ENCODE measurements at regions not wholly inside any gene's neighbourhood (a gene's known extent, or its start where the extent isn't known, plus 50 kb on each side); places are given as distances from the start of the nearest gene placed in this dataset.
"Not testable (repeated sequence)": the region's sequence is repeated elsewhere in the genome, so short reads cannot be mapped to it uniquely, and the experiment has no call there.

DNA sequence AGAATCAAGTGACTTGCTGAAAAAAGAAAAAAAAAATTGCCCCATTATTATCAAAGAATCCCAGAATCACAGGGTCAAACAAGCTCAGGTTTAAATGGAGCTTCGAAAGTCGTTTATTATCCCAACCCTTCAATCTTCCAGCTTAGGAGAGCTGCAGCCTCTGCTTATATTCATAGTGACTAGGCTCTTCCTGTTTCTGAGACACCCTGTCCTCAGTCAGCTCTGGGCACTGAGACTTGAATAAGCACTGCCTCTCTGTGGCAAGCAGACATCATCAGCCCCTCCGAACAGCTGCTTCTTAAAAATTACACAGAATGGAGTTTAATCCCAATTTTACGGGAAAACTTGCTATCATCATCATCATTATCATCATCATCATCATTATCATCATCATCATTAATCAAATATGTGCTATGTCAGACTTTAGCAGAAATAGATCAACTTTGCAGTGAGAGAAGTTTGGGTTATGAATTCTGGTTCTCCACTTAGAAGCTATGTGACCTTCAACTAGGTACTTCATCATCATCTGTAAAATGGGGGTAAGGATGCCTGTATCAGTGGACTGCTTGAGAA is 614.0 kb upstream of the SYNCRIP start:
- no peak for DNase-seq

DNA sequence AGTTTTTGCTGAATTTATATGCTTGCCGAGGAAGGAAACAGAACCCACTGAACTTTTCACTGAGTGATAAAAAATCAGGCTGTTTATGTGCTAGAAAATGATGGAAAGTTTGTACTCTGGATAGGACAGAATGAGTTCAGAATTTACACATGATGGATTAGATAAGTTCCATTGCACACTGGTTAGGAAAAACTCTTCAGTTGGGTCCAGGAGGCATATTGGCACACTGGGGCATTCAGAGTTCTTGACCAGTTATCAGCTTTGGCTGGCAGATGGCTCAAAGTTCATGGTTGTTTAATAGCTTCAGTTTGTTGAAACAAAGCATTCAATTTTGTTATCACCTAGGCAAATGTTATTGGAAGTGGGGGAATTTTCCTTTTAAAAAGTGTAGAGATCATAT is 613.3 kb upstream of the SYNCRIP start:
- DNase-seq: no peak

DNA sequence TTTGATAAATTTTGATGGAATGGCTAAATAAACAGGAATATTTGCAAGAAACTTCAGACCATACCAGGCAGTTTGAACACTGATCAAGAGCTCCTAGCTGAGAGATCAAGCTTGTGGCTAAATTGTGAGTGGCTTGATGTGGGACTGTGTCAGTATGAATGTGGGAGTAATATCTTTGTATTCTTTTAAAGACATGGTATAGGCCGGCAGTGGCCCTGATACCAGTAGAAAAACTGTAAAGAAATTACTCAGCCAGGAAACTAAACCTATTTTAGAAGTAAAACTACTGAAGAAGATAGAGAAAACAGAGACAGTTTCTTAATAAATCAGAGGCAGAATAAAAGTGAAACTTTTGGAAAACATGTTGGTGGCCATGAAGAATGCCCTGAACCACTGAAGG is 608.4 kb upstream of the SYNCRIP start:
- DNase-seq: no peak

DNA sequence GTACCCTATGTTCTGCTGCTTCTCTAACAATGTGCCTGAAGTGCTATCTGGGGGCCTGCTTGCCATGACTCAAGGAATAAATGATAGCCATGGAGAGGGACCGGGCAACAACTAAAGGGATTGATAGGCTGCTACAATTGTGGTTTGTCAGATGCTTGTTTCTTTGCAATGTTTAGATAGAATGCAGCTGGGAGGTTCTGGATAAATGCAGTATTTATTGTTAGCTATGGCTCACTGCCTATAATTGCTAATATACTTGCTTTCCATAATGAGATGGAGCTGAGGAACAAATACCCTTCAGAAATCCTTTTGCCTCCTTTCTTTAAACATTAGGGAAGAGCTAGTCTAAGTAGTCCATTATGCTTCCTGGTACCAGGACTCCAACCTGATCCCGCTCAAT is 575.2 kb upstream of the SYNCRIP start:
- no peak for DNase-seq

DNA sequence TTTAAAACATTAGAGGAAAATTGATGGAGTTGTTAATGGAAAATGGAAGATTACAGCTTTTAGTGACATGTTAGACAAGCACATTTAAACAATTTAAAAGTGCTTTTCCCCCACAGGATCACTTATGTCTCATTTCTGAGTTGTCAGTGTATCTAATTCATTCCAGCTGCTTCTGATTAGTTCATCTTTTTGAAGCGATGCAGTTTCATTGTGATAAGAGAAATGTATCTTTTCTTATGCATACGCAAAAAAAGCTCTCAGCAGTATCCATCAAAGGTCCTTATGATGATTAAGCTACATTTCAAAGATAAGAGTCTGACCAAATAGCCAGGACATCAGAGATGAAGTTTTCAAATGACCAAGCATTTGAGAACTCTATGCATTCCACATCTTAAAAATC is 572.6 kb upstream of the SYNCRIP start:
- DNase-seq: no peak

DNA sequence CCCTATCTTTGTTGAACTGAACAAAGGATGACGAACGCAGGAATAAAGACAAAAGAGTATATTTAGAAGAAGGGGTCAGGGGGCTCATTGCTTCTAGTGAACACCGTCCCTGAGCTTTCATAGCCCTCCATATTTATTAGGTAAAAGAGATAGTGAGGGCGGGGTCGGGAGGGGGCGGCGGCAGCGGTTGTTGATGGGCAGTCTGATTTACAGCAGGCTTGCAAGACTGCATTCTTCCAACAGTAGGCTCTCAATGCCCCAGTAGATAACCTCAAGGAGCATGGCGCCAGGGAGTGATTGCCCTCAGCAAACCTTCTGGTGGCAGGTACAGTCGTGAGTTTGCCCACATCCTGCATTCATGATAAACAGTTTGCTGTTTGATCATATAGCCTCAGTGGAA is 563.3 kb upstream of the SYNCRIP start:
- no peak for DNase-seq

DNA sequence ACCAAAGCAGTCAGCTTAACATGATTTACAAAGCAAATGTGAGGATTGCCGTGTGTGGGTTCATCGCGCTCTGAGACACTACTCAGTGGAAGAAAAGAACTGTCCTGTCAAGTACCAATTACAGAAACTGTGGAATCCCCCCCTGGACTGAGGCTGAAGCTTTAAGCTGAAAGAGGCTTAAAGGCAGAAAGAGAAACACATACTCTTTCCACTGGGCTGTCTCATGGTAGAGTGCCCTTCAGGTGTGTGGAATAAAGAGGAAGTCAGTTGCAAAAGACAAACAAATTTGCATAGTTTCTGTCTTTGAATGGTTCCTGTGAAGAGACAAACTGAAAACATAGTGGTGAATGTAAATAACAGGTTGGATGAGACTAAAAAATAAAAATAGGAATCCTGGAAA is 560.4 kb upstream of the SYNCRIP start:
- no peak for DNase-seq

DNA sequence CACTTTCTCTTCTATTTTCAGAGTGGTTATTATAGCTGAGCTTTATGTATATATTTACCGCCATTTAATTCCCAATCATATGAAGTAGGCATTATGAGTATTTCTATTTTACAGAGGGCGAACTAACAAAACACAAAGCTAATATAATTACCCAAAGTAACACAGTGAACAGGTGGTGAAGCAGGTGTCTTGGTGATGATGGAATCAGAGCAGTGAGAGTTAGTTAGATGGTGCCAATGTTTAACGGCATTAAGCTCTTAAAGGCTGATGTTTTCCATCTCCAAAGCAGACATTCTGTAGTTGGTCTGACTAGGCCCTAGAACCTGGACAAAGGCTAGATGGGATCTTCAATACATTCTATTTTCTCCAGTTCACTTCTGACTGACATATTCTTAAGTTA is 551.1 kb upstream of the SYNCRIP start:
- DNase-seq: no peak

DNA sequence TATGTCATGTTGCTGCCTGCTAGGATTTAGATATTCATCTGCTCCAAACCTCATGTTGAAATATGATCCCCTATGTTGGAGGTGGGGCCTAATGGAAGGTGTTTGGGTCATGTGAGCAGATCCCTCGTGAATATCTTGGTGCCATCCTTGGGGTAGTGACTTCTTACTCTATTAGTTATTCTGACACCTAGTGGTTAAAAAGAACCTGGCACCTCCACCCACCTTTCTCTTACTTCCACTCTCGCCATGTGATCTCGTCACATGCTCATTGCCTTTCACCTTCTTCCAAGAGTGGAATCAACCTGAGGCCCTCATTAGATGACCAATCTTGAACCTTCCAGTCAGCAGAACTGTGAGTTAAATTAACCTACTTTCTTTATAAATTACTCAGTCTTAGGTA is 549.4 kb upstream of the SYNCRIP start:
- no peak for DNase-seq

DNA sequence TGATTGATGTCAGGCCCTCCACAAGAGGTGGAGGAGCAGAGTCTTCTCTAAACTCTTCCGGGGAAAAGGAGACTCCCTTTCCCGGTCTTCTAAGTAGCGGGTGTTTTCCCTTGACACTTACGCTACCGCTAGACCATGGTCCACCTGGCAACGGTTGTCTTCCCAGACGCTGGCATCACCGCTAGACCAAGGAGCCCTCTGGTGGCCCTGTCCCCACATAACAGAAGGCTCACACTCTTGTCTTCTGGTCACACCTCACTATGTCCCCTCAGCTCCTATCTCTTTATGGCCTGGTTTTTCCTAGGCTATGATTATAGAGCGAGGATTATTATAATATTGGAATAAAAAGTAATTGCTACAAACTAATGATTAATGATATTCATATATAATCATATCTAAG is 532.5 kb upstream of the SYNCRIP start:
- DNase-seq: not testable (repeated sequence)

DNA sequence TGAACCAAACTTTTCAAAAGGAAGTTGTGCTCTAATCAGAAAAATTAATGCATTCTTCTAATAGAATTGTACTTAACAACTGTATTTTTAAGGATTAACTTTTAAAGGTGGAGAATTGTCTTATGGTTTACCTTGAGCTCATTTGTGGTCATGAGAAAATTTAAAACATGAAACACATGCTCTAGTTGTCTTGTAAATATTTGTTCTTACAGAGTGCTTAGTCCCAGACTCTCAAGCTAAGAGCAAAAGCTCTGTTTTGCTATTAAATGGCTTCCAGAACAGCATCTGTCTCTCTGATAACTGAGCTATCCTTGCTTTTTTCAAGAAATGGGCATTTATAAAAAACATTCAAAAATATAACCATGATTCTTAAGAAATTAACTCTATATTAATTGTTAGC is 512.2 kb upstream of the SYNCRIP start:
- no peak for DNase-seq

DNA sequence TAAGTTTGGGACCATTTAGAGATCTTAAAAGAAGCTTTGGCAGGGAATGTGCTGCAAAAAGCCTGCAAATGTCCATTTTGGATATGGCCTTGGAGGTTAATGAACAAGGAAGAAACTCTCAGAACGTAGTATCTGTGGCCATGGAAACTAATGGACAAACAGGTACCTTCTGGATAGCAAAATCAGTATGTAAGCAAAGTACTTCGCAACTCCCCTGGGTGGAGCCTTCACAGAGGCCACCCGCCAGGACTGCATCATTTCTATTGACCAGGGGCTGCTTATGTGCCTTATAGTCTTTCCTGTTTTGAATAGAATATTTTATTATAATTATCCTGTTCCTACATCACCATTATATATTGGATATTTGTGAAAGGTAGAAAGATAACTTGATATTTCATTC is 510.8 kb upstream of the SYNCRIP start:
- no peak for DNase-seq

DNA sequence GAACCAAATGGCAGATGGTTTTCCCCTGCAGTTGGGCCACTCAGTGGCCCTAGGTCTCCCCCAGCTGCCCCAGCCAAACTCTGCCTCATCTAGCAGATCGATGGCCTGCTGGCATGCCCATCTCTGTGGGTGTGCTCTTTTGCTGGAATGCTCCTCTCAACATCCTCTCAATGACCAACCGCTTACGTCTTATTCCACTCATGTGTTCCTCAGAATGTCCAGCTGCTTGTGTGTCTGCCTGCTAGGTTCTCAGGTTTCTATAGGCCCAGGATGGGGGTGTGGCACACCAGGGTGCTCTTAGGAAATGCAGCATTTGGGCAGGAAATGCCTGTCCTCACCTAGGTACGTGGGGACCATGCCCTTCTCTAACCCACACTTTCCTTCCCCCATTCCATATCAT is 509.9 kb upstream of the SYNCRIP start:
- no peak for DNase-seq

DNA sequence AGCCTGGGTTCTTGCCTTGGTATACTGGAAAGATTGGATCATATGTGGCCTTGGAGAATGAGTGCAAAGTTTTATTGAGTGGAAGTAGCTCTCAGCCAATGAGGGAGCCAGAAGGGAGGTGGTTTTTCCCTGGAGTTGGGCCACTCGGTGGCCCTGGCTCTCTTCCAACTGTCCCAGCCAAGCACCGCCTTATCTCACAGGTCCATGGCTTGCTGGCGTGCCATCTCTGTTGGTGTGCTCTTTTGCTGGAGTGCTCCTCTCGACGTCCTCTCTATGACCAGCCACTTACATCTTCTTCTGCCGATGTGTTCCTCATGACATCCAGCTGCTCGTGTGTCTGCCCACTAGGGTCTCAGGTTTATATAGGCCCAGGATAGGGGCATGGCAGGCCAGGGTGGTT is 505.9 kb upstream of the SYNCRIP start:
- DNase-seq: no peak

DNA sequence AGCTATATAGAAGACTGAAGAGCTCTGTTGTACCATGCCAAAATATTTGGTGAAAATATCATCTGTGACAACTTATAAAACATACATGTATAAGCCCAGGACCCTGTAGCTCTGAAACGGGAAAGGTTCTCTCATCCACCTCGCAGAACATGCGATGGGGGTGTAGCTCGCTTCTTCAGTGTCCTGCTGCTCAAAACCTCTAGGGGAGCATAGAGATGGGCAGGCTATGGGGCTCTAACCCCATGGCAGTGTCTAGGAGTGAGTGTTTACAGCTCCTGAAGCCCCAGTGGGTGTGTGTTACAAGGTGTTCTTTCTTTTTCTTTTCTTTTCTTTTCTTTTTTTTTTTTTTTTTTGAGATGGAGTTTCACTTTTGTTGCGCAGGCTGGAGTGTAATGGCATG is 505.2 kb upstream of the SYNCRIP start:
- DNase-seq: no peak

DNA sequence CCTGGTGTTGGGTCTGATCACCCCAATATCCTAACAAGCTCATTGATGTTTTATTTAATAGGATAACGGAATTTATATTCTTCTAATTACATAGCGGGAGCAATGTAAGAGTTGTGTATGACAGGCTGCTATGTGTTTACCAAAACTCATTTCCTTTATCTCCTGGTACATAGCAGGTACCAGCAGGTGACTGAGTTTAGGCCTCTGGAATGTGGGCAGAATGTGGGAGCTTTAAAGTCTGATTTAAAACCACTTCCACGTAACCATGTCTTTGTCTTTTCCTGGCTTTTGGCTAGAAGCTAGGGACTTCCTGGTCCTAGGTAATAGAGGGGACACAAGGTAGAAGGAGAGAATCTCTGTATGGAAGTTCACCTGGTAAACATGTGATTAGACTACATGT is 504.6 kb upstream of the SYNCRIP start:
- DNase-seq: no peak

DNA sequence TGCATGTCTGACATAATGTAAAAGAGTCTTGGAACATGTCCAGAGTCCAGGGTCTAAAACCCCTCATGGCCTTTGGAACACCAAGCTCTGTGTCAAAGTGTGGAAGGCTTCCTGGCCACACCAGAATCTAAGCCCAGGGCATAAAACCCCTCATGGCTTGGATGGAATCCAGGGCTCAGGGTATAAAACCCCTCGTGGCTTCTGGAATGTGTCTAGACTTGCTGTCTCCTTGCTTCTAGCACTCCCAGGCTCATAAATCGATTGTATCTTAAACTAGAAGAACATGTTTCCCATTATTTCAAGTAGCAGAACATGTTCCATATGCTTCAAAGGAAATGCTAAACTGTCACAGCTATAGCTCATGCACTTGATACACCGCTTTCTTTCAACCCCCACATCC is 504.1 kb upstream of the SYNCRIP start:
- not testable (repeated sequence) for DNase-seq

DNA sequence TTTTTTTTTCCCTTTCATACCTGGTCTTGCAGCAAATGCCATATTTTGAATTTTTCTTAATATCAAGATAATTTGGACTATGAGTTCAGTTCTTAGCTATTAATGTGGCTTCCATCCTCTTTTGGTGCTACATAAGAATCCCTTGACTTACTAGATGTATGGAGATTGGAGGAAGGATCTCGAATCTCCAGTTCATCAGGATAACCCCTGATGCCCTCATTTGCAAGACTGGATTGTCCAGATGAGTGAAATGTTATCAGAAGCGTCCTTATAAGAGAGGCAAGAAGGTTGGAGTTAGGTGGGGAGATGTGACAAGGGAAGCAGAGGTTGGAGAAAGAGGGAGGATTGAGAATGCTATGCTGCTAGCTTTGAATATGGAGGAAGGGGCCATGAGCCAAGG is 499.6 kb upstream of the SYNCRIP start:
- DNase-seq: no peak

DNA sequence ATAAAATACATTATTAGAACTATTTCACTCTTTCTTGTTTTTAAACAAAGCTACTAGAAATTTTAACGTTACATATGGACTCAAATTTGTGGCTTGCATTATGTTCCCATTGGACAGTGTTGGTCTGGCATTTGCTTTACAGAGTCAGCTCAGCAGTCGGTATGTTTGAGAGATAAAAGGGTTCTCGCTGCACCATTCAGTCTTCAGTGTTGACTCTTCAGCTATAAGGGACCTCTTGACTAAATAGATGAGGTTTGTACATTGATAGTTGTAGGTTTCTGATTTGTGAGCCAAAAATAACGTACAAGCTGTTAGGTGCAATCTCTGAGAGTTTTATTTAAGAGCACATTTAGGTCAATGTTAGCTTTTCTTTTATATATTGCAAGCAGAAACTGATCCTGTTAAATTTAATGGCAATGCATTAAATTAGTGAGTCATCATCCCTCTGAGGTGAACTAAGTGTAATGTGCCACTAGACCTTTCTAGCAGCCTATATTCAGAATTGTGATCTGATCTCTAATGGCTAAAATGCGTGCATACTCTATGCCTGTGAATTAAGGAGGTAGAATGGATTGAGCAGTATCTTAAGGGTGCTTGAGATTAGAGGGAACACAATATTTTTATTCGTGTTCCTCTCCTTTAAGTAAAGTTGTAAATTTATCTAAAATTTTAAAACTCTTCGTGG is 485.6 kb upstream of the SYNCRIP start:
- no peak for DNase-seq

DNA sequence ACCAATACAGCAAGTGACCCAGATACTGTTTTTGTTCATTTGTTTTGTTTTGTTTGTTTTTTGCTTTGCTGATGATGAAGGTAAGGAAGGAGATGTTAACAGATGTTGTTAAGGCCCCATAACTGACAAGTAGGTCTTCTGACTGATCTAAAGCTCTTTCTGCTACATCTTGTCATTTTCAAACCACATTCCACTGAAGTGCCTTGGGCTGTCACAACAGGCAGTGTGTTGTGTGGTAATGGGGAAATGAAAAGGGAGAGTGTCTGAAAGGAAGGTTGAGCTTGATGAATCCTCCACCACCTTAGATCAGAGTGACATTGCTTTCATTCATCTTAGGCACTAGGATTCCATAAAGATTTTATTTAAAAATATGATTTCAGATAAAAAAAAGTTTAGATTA is 479.4 kb upstream of the SYNCRIP start:
- DNase-seq: no peak

DNA sequence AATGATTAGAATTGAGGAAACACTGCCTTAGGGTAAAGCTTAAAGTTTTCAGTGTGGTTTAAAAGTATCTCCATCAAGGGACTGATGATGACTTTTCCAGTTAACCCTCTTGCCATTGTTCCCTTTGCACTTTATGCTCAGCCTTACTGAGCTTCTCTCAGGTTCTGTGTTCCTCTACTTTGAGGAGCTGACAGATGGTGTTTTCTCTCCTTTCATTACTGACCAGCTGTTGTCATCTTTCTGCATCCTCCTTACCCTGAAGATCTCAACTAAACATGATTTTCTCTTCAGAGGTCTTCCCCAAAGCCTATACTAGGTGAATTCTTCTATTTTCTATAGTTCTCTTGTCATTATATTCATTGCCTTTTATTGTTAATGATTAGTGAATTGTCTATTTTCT is 475.6 kb upstream of the SYNCRIP start:
- DNase-seq: no peak

DNA sequence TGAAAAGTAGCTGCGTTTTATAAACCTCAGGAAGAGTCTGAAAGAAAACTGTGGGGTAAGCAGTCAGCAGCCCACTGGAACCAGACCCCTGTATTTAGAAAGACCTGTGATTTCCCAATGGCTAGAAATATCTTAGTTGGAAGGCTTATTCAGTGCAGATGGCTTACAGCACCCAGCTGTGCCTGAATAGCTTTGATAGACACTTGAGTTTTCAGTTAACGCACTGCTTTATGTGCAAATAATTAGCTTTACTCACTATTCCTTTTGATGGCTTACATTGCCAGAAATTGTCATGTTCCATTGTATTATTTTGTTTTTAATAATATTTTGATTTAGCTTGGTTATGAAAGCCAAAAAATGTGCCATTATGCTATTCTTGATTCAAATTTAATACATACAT is 465.3 kb upstream of the SYNCRIP start:
- DNase-seq: no peak

DNA sequence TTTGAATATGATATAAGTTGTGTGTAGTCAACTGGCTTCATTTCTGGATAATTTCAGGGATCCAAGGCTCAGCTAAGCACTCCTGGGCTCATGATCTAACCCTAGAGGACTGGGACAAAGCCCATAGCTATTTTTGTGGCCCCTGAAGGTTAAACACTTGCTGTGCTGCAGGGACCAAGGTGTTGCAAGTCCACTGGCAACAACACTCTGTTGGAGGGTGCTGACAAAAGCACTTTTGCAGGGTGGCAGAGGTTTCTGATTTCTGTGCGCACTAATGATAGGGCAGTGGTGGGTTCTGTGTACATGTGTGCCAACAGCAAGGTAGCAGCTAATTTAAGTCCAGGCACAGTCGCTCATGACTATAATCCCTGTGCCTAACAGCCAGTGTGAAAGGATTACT is 445.3 kb upstream of the SYNCRIP start:
- no peak for DNase-seq

DNA sequence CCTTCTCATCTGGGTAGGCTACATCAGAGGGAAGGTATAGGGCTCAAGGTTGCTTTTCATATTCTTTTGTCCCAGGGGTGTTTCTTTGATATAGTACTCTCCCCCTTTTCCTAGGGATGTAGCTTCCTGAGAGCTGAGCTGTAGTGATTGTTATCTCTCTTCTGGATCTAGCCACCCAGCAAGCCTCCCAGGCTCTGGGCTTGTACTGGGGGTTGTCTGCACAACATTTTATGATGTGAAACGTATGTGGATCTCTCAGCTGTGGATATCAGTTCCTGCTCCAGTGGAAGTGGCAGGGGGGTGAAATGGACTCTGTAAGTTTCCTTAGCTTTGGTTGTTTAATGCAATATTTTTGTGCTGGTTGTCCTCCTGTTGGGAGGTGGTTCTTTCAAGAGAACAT is 437.3 kb upstream of the SYNCRIP start:
- no peak for DNase-seq
